Neural cell (in vitro differentiated cells): ENCODE measurements at regions not wholly inside any gene's neighbourhood (a gene's known extent, or its start where the extent isn't known, plus 50 kb on each side); places are given as distances from the start of the nearest gene placed in this dataset.

Source experiments
- POLR2AphosphoS5 ChIP-seq: IDR thresholded peaks from 2 replicates; pipeline ENCODE4 v1.6.1; 2012
- SMC3 ChIP-seq: fragments of 450-650 bp; conservative IDR thresholded peaks from 2 replicates; pipeline ENCODE4 v1.6.1; 2014; ENCODE audit warnings: antibody characterized with exemption, mild to moderate bottlenecking, moderate library complexity; ENCODE audit not compliant: poor library complexity
- TF ChIP-seq, protein P1 (sequence below): fragments of 450-650 bp; IDR thresholded peaks from 2 replicates; pipeline ENCODE4 v1.5.1; 2014; ENCODE audit warnings: antibody characterized with exemption, mild to moderate bottlenecking, moderate library complexity; ENCODE audit not compliant: poor library complexity, severe bottlenecking
- TF ChIP-seq, protein P2 (sequence below): IDR thresholded peaks from 2 replicates; pipeline ENCODE4 v1.6.1; 2012; ENCODE audit warnings: borderline replicate concordance

DNA sequence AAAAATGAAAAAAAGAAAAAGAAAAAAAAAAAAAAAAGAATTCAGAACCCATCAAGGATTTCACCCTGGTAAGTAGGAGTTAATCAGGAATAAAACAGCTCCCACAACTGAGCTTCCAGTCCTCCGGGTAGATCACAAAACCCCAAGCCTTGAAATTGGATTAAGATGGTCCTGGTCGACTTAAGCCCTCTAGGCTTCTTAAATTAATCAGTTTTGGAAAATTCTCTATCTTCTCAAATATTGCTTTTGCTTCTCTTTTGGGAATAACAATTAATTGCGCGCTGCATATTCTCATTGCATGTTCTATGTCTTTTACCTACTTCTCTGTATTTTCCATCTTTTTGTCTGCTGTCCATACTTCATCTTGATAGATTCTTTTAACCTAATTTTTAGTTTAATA, 348.0 kb upstream of the MEX3C start:
- TF ChIP-seq SMC3 (no peak), POLR2AphosphoS5 (no peak)
- TF ChIP-seq, protein P1, sequence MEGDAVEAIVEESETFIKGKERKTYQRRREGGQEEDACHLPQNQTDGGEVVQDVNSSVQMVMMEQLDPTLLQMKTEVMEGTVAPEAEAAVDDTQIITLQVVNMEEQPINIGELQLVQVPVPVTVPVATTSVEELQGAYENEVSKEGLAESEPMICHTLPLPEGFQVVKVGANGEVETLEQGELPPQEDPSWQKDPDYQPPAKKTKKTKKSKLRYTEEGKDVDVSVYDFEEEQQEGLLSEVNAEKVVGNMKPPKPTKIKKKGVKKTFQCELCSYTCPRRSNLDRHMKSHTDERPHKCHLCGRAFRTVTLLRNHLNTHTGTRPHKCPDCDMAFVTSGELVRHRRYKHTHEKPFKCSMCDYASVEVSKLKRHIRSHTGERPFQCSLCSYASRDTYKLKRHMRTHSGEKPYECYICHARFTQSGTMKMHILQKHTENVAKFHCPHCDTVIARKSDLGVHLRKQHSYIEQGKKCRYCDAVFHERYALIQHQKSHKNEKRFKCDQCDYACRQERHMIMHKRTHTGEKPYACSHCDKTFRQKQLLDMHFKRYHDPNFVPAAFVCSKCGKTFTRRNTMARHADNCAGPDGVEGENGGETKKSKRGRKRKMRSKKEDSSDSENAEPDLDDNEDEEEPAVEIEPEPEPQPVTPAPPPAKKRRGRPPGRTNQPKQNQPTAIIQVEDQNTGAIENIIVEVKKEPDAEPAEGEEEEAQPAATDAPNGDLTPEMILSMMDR: no peak
- TF ChIP-seq, protein P2, sequence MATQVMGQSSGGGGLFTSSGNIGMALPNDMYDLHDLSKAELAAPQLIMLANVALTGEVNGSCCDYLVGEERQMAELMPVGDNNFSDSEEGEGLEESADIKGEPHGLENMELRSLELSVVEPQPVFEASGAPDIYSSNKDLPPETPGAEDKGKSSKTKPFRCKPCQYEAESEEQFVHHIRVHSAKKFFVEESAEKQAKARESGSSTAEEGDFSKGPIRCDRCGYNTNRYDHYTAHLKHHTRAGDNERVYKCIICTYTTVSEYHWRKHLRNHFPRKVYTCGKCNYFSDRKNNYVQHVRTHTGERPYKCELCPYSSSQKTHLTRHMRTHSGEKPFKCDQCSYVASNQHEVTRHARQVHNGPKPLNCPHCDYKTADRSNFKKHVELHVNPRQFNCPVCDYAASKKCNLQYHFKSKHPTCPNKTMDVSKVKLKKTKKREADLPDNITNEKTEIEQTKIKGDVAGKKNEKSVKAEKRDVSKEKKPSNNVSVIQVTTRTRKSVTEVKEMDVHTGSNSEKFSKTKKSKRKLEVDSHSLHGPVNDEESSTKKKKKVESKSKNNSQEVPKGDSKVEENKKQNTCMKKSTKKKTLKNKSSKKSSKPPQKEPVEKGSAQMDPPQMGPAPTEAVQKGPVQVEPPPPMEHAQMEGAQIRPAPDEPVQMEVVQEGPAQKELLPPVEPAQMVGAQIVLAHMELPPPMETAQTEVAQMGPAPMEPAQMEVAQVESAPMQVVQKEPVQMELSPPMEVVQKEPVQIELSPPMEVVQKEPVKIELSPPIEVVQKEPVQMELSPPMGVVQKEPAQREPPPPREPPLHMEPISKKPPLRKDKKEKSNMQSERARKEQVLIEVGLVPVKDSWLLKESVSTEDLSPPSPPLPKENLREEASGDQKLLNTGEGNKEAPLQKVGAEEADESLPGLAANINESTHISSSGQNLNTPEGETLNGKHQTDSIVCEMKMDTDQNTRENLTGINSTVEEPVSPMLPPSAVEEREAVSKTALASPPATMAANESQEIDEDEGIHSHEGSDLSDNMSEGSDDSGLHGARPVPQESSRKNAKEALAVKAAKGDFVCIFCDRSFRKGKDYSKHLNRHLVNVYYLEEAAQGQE: no peak
